GM23338 (cell line): ENCODE measurements at regions not wholly inside any gene's neighbourhood (a gene's known extent, or its start where the extent isn't known, plus 50 kb on each side); places are given as distances from the start of the nearest gene placed in this dataset.

Source experiments
- CREB1 ChIP-seq: fragments of 250-450 bp; sonication (Bioruptor Pico); IDR thresholded peaks from 2 replicates; pipeline ENCODE4 v1.5.0; 2020; ENCODE audit warnings: low read depth, mild to moderate bottlenecking, moderate library complexity
- CTCF ChIP-seq, 2 experiments: fragments of 200-600 bp in 1 of 2; sonication (generic) in 1 of 2; conservative IDR thresholded peaks; 2 replicates each; pipeline versions ENCODE4 v1.5.1 to v1.6.1; 2016 to 2017; ENCODE audit warnings: antibody characterized with exemption in 2 of 2, low read depth in 2 of 2, mild to moderate bottlenecking in 2 of 2, moderate library complexity in 1 of 2
- ETS1 ChIP-seq: IDR thresholded peaks from 2 replicates; pipeline ENCODE4 v1.6.1; 2016; ENCODE audit warnings: antibody characterized with exemption
- EZH2phosphoT487 ChIP-seq: fragments of 200-600 bp; sonication (generic); IDR thresholded peaks from one replicate; pipeline ENCODE4 v1.8.1; 2018; ENCODE audit warnings: antibody characterized with exemption; ENCODE audit not compliant: unreplicated experiment
- JUNB ChIP-seq: IDR thresholded peaks from one replicate; pipeline ENCODE4 v1.6.1; 2016; ENCODE audit warnings: antibody characterized with exemption; ENCODE audit not compliant: unreplicated experiment
- POLR2AphosphoS5 ChIP-seq: IDR thresholded peaks from 2 replicates; pipeline ENCODE4 v1.6.1; 2016; ENCODE audit warnings: antibody characterized with exemption, low read depth
- STAT1 ChIP-seq: IDR thresholded peaks from one replicate; pipeline ENCODE4 v1.6.1; 2016; ENCODE audit warnings: antibody characterized with exemption; ENCODE audit not compliant: unreplicated experiment
- ZNF331 ChIP-seq: fragments of 250-450 bp; sonication (Bioruptor Pico); IDR thresholded peaks from 2 replicates; pipeline ENCODE4 v1.5.0; 2020; ENCODE audit warnings: low read depth, mild to moderate bottlenecking, moderate library complexity
- ZNF462 ChIP-seq: fragments of 250-450 bp; sonication (Bioruptor Pico); IDR thresholded peaks from 2 replicates; pipeline ENCODE4 v1.5.0; 2020; ENCODE audit warnings: mild to moderate bottlenecking, moderate library complexity

GRCh38 chr2:22878121-22878520 lies 506.9 kb upstream of the KLHL29 start (continued):
- TF ChIP-seq ZNF462 (CRISPR knock-in tag) (no peak), ETS1 (no peak), JUNB (no peak), POLR2AphosphoS5 (no peak), EZH2phosphoT487 (no peak), ZNF331 (CRISPR knock-in tag) (no peak), STAT1 (no peak), CTCF (conservative IDR thresholded peaks at IDR 0.05; ENCODE audit: low read depth in 2 of 2) (no peak), CREB1 (CRISPR knock-in tag) (no peak)
